NCI-H1092 (cell line): ENCODE measurements at regions not wholly inside any gene's neighbourhood (a gene's known extent, or its start where the extent isn't known, plus 50 kb on each side); places are given as distances from the start of the nearest gene placed in this dataset.
A peak's percentile ranks its signal among the peaks of the same experiment; 100 is the strongest.

Source experiments
- DNase-seq: peaks from one replicate; lab custom pipeline; 2025; lab: John Stamatoyannopoulos, UW

- no peak for DNase-seq
Measured at GRCh38 chr2:128726236-128726635, 407.6 kb upstream of the HS6ST1 start.

DNA sequence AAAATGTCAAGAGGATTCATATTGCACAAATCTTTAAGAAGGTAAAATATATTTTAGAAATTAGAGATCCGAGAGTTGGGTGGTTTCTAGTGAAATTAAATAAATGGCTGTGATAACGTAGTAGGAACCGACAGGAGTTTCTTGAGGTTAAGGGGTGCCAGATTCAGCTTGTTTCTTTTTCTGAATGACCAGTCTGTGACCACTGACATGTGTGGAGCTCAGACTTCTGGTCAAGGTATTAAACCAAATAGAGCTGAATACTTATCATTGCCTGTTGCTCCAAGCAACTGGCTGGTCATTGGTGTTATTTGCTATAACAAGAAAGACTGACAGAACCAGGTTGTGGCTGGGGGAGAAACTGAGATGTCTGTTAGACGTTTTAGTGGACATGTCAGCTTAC lies 408.2 kb upstream of the HS6ST1 start:
- DNase-seq: no peak

GRCh38 chr2:128727404-128727803 lies 408.7 kb upstream of the HS6ST1 start:
- no peak for DNase-seq

- DNase-seq: no peak
Measured at GRCh38 chr2:128727914-128728313, 409.2 kb upstream of the HS6ST1 start.

DNA sequence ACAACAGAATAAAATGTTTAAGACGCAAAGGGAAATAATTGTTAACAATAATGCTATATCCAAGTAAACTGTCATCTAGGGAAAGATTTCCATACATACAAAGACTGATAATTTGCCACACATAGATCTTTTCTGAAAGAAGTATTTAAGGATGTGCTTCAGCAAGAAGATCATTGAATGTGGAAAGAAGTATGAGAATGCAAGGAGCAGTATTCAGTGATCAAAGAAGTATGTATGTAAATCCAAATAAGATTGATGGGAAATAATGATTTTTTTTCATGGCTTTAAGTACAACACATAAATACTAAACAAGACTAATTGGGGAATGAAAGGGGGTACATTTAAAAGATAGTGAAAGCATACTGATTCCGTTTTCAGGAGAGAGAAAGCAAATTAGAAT lies 410.4 kb upstream of the HS6ST1 start:
- no peak for DNase-seq

GRCh38 chr2:128731994-128732650 lies 413.5 kb upstream of the HS6ST1 start:
- no peak for DNase-seq

GRCh38 chr2:128732976-128733431 lies 414.3 kb upstream of the HS6ST1 start:
- no peak for DNase-seq

DNA sequence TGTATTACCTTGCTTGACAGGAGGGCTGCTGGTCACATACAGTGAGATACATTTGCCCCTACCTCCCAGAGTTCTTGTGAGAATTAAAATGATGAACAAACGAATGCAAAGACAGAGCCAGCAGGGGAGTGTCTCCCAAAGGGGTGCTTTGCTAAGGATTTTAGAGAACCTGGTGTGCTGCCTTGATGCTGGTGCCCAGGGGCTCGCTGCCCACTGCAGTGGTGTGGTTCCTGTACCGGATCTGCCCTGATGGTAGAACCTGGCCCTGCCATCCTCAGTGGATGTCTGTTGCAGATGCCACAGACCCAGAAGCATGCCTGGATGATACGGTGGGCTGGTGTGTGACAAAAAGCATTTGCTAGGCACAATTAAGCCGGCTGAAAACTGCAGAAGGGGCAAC lies 414.8 kb upstream of the HS6ST1 start:
- no peak for DNase-seq

GRCh38 chr2:128734521-128735295 lies 416.0 kb upstream of the HS6ST1 start:
- no peak for DNase-seq

- DNase-seq: no peak
Measured at GRCh38 chr2:128735296-128735960, 416.8 kb upstream of the HS6ST1 start.

DNA sequence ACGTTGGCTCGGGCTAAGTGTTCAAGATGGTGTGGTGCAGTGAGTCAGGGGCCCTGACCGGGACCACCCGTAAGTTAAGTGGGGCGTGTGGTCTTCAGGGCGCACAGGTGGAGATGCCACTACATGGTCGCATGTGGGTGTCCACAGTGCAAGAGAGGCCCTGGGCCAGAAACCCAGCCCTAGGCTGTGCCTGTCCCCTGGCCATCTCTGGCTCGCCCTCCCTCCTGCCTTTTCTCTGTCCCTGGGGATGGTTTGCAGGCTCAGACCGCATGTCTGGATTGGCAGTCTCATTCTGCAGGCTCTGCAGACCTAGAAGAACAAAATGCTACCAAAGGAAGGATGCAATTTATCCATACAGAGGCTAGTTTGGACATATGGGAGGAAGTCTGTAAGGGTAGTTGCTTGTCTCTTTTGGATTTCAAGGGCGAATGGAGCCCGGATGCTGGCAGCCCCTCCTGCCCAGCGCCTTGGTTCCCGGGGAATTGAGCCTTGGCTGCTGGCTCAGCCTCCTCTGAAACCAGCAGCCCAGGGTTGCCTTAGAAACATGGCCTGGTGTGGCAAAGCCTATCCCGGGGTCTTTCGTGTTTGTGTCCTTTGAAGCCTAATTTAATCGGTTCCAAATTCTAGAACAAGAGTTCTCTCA lies 417.5 kb upstream of the HS6ST1 start:
- no peak for DNase-seq

GRCh38 chr2:128736689-128737545 lies 418.2 kb upstream of the HS6ST1 start:
- DNase-seq: peak; percentile 34

- no peak for DNase-seq
Measured at GRCh38 chr2:128737546-128737826, 418.8 kb upstream of the HS6ST1 start.

DNA sequence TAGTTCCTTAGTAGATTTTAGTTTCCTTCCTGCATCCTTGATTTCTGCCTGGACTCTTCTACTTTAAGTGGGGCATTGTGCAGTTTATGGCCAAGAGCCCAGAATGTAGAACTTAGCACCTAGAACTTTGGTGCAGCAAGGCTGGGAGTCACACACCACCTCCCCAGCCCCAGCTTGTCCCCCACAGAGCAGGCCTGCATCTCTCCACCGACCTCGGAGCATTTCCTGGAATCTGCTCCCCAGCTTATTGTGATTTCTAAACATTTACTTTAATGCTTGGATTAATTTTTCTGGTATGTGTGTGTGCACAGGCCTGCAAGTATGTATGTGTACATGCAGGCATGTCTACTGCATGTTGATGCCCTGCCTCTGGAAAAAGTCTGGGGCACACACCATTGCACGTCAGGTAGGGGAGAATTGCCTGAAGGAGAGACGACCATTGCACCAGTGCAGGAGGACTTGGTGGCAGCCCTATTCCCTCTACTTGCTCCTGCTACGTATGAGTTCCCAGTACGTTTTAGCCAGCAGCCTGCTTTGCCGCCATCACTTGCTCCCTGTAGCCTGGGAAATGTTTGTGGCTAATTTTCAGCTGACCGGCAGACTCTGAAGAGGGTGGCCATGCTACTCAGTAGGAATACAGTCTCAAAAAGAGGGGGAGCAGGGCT lies 419.9 kb upstream of the HS6ST1 start:
- DNase-seq: no peak

GRCh38 chr2:128742467-128742866 lies 423.8 kb upstream of the HS6ST1 start:
- DNase-seq: no peak

DNA sequence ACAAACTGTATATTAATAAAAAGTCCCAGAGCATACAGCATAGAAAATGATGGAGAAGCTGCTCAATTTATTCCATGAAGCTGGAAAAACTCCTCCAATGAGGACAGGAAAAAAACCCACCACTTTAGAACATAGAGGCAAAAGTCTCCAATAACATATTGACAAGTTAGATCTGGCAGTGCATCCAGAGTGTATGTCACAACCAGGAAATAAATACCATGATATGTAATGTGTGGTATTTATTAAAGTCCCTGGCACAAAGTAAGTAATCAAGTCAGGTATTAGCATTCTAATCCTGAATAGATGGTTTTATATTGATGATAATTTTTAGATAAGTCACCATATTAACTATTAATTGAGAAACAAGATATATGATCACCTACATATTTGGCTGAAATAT lies 427.3 kb upstream of the HS6ST1 start:
- DNase-seq: no peak

GRCh38 chr2:128746356-128746755 lies 427.7 kb upstream of the HS6ST1 start:
- no peak for DNase-seq

- no peak for DNase-seq
Measured at GRCh38 chr2:128748336-128748735, 429.7 kb upstream of the HS6ST1 start.

GRCh38 chr2:128748835-128749605 lies 430.4 kb upstream of the HS6ST1 start:
- DNase-seq: no peak

GRCh38 chr2:128750328-128751165 lies 431.9 kb upstream of the HS6ST1 start:
- no peak for DNase-seq
